PC-3 (cell line): ENCODE measurements at regions not wholly inside any gene's neighbourhood (a gene's known extent, or its start where the extent isn't known, plus 50 kb on each side); places are given as distances from the start of the nearest gene placed in this dataset.

Experiments used
- CTCF ChIP-seq: fragments of 300-600 bp; sonication (generic); conservative IDR thresholded peaks from 2 replicates; pipeline ENCODE4 v1.5.1; 2017; ENCODE audit warnings: antibody characterized with exemption, low read depth, mild to moderate bottlenecking, low read length
- EZH2 ChIP-seq: fragments of 300-600 bp; sonication (generic); IDR thresholded peaks from one replicate; pipeline ENCODE4 v1.6.1; 2017; ENCODE audit warnings: antibody characterized with exemption, mild to moderate bottlenecking, low read length; ENCODE audit not compliant: unreplicated experiment
- EZH2phosphoT487 ChIP-seq: fragments of 300-600 bp; sonication (generic); IDR thresholded peaks from 2 replicates; pipeline ENCODE4 v1.6.1; 2018; ENCODE audit warnings: mild to moderate bottlenecking, antibody characterized with exemption, low read length, borderline replicate concordance

DNA sequence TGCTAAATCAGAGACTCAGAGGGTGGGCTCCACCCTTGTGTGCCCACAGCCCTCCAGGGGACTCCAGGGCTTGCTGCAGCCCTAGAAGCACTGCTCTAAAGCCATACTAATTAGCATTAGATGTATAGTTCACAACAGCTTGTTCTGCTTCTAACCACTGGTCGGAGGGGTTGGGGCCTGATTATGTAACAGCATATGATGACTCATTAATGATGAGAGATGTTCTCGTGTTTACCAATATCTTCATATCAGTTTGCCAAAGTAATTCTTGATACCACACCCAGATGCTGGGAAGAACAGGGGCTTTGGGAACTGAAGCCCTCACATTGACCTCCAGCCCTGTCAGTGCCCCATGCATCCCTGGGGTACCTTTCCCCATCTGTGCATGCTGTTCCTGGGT, 104.1 kb upstream of the FOXA2 start:
- TF ChIP-seq CTCF (no peak), EZH2phosphoT487 (no peak), EZH2 (no peak)
